Liver (tissue), 7 donors: ENCODE measurements at regions not wholly inside any gene's neighbourhood (a gene's known extent, or its start where the extent isn't known, plus 50 kb on each side); places are given as distances from the start of the nearest gene placed in this dataset.

Source experiments
- DNase-seq: peaks from one replicate; pipeline ENCODE4 v3.0.0-alpha.2; 2017; ENCODE audit warnings: low spot score
- H3K27ac ChIP-seq, 2 donors: one replicate each; pipeline ENCODE4 v1.7.0; 2013; ENCODE audit warnings: inconsistent platforms in 2 of 2, low read length in 2 of 2, control low read depth in 1 of 2, low read depth in 1 of 2, mild to moderate bottlenecking in 1 of 2
- H3K27me3 ChIP-seq, 4 donors: one replicate each; pipeline versions ENCODE4 v1.6.1 to v1.7.0; 2013; ENCODE audit warnings: low read length in 3 of 4, inconsistent platforms in 1 of 4, mild to moderate bottlenecking in 1 of 4, moderate library complexity in 1 of 4; ENCODE audit not compliant: control insufficient read depth in 4 of 4, insufficient read depth in 4 of 4
- H3K36me3 ChIP-seq, 4 donors: one replicate each; pipeline versions ENCODE4 v1.6.1 to v1.7.0; 2013; ENCODE audit warnings: low read length in 3 of 4, mild to moderate bottlenecking in 3 of 4, low read depth in 1 of 4, moderate library complexity in 1 of 4; ENCODE audit not compliant: control insufficient read depth in 4 of 4, insufficient read depth in 3 of 4
- H3K4me1 ChIP-seq, 4 donors: one replicate each; pipeline versions ENCODE4 v1.6.1 to v1.7.0; 2013; ENCODE audit warnings: low read length in 3 of 4, mild to moderate bottlenecking in 3 of 4, moderate library complexity in 1 of 4; ENCODE audit not compliant: control insufficient read depth in 4 of 4, insufficient read depth in 4 of 4
- H3K4me3 ChIP-seq, 3 donors: one replicate each; pipeline versions ENCODE4 v1.6.1 to v1.7.0; 2013; ENCODE audit warnings: low read length in 3 of 3, control low read depth in 1 of 3, low read depth in 1 of 3, mild to moderate bottlenecking in 1 of 3
- H3K9ac ChIP-seq, 2 donors: one replicate each; pipeline ENCODE4 v1.7.0; 2013; ENCODE audit warnings: low read length in 2 of 2, mild to moderate bottlenecking in 2 of 2, moderate library complexity in 2 of 2, control low read depth in 1 of 2, low read depth in 1 of 2
- H3K9me3 ChIP-seq, 4 donors: one replicate each; pipeline versions ENCODE4 v1.6.1 to v1.7.0; 2013; ENCODE audit warnings: low read length in 3 of 4; ENCODE audit not compliant: control insufficient read depth in 4 of 4
- EGR1 ChIP-seq, 2 donors: IDR thresholded peaks; 2 replicates each; pipeline ENCODE4 v1.6.1; 2016 to 2018; ENCODE audit warnings: antibody characterized with exemption in 2 of 2, low read depth in 2 of 2
- FOXA2 ChIP-seq: IDR thresholded peaks from 2 replicates; pipeline ENCODE4 v1.6.1; 2016; ENCODE audit warnings: antibody characterized with exemption
- NR2F2 ChIP-seq: IDR thresholded peaks from 2 replicates; pipeline ENCODE4 v1.6.1; 2016; ENCODE audit warnings: antibody characterized with exemption
- RXRA ChIP-seq, 2 donors: IDR thresholded peaks; 2 replicates each; pipeline ENCODE4 v1.6.1; 2017 to 2018; ENCODE audit warnings: antibody characterized with exemption in 2 of 2, mild to moderate bottlenecking in 1 of 2
- SP1 ChIP-seq: IDR thresholded peaks from 2 replicates; pipeline ENCODE4 v1.6.1; 2018; ENCODE audit warnings: antibody characterized with exemption, mild to moderate bottlenecking
- TAF1 ChIP-seq: conservative IDR thresholded peaks from 2 replicates; pipeline ENCODE4 v1.6.1; 2016; ENCODE audit warnings: antibody characterized with exemption, mild to moderate bottlenecking
- WGBS: extraction: QIAGEN DNeasy Blood & Tissue Kit; methylation state at CpG from one replicate; pipeline ENCODE4 v1.1.7; 2013; 5-methylcytosine and 5-hydroxymethylcytosine counted together
- TF ChIP-seq, protein P1 (sequence below): IDR thresholded peaks from 2 replicates; pipeline ENCODE4 v1.6.1; 2016; ENCODE audit warnings: antibody characterized with exemption, mild to moderate bottlenecking
- TF ChIP-seq, protein P2 (sequence below): IDR thresholded peaks from 2 replicates; pipeline ENCODE4 v1.6.1; 2016; ENCODE audit warnings: antibody characterized with exemption
- TF ChIP-seq, protein P3 (sequence below): IDR thresholded peaks from 2 replicates; pipeline ENCODE4 v1.6.1; 2016; ENCODE audit warnings: antibody characterized with exemption
- donor health status: healthy.
- donor health status: healthy.
- donor health status: healthy.
- donor health status: healthy.

DNA sequence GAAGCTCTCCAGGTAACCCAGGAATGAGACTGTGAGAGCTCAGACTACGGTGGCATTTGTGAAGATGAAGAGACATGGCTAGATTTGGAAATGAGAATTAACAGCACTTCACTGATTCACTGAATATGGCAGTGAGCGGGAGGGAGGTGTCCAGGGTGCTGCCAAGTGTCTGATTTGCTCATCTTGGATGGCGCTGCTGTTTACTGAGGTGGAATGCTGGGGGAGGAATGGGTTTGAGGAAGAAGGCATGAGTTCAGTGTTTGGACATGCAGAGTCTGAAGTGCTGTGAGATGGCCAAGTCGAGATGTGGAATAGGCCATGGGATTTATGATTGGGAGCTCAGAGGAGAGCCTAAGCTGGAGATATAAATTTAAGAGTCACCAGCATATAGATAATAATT, 437.1 kb upstream of the NPVF start:
- peaks cover 0 to 13% (median 2%) of the 10 kb centered on the region in 4 donors for H3K27me3 ChIP-seq
- H3K27ac ChIP-seq, result no peak overlapping the region
- no peaks in the 10 kb centered on the region for H3K4me1 ChIP-seq
- H3K4me3 ChIP-seq, result no peak overlapping the region
- no peak for DNase-seq
- WGBS, result 81% methylated on average over 4 of the region's 4 CpGs
- H3K9me3 ChIP-seq, result no peaks in the 10 kb centered on the region
- no peaks in the 10 kb centered on the region for H3K36me3 ChIP-seq
- H3K9ac ChIP-seq, result no peak overlapping the region
- TF ChIP-seq EGR1 (IDR thresholded peaks at IDR 0.05; ENCODE audit: low read depth in 2 of 2) (no peak), RXRA (IDR thresholded peaks at IDR 0.05) (no peak)
- TF ChIP-seq, protein P1, sequence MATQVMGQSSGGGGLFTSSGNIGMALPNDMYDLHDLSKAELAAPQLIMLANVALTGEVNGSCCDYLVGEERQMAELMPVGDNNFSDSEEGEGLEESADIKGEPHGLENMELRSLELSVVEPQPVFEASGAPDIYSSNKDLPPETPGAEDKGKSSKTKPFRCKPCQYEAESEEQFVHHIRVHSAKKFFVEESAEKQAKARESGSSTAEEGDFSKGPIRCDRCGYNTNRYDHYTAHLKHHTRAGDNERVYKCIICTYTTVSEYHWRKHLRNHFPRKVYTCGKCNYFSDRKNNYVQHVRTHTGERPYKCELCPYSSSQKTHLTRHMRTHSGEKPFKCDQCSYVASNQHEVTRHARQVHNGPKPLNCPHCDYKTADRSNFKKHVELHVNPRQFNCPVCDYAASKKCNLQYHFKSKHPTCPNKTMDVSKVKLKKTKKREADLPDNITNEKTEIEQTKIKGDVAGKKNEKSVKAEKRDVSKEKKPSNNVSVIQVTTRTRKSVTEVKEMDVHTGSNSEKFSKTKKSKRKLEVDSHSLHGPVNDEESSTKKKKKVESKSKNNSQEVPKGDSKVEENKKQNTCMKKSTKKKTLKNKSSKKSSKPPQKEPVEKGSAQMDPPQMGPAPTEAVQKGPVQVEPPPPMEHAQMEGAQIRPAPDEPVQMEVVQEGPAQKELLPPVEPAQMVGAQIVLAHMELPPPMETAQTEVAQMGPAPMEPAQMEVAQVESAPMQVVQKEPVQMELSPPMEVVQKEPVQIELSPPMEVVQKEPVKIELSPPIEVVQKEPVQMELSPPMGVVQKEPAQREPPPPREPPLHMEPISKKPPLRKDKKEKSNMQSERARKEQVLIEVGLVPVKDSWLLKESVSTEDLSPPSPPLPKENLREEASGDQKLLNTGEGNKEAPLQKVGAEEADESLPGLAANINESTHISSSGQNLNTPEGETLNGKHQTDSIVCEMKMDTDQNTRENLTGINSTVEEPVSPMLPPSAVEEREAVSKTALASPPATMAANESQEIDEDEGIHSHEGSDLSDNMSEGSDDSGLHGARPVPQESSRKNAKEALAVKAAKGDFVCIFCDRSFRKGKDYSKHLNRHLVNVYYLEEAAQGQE, result no peak

DNA sequence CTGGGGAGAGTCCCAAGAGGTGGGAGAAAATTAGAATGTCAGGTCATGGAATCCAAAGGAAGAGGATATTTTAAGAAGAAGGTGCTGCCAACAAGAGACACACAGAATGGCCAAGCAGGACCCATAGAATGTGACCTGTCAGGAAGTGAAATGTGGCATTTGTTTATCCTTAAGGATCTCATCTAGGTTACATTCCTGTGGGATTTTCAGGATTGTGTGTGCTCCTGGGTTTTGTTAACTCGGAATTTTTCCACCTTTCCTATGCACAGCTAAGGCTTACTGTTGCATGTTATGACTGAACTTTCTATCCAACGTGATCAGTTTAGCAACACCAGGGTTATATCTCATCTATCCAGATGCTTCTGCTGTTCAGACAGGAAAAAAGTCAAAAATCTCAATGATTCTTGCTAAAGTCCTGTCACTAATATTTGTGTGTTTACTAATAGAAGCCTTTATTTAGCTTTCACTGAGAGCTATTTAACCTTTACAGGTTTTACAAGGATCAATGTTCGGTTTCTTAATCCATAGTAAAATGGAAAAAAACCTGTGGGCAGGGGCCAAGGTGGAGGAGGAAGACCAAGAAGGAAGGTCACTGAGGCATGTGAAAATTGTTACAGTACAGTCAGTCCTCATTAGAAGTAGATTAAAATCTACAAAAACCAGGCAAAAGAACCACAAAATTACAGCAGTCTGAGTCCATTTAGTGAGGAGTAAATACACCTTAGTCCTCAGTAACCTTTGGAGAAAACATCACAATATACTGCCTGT, 437.8 kb upstream of the NPVF start:
- Histone ChIP-seq H3K9me3 (no peaks in the 10 kb centered on the region), H3K27ac (no peak overlapping the region), H3K27me3 (peaks cover 0 to 15% (median 3%) of the 10 kb centered on the region in 4 donors), H3K36me3 (no peaks in the 10 kb centered on the region), H3K4me1 (no peaks in the 10 kb centered on the region), H3K4me3 (no peak overlapping the region), H3K9ac (no peak overlapping the region)
- no peak for TF ChIP-seq NR2F2
- no peak for TF ChIP-seq TAF1
- WGBS, result 73% methylated on average over 3 of the region's 3 CpGs
- no peak for DNase-seq

DNA sequence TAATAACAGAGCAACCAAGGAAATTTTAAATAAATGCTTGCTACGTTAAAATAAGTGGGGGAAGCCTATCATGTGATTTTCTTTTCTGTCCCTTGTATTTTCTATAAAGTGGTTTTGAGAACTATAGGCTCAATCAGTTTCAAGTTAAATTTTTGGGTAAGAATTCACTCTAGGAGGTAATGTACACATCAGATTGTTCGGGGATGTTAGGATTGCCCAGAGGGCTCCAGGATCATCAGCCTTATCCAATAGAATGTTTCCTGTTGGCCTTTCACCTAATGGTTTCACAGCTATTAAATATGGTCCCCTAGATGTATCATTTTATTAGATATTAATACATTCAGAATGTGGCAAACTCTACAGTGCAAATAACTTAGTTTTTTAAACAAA, 438.4 kb upstream of the NPVF start:
- no peaks in the 10 kb centered on the region for H3K4me1 ChIP-seq

More for the DNA sequence above, 438.4 kb upstream of the NPVF start:
- no peak overlapping the region for H3K27ac ChIP-seq
- H3K36me3 ChIP-seq, result no peaks in the 10 kb centered on the region
- DNase-seq, result no peak
- H3K9me3 ChIP-seq, result no peaks in the 10 kb centered on the region
- peaks cover 0 to 16% (median 3%) of the 10 kb centered on the region in 4 donors for H3K27me3 ChIP-seq
- H3K4me3 ChIP-seq, result no peak overlapping the region
- no peak for TF ChIP-seq NR2F2
- TF ChIP-seq, protein P2, sequence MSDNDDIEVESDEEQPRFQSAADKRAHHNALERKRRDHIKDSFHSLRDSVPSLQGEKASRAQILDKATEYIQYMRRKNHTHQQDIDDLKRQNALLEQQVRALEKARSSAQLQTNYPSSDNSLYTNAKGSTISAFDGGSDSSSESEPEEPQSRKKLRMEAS, result no peak
- no peak for TF ChIP-seq SP1
- TF ChIP-seq, protein P3, sequence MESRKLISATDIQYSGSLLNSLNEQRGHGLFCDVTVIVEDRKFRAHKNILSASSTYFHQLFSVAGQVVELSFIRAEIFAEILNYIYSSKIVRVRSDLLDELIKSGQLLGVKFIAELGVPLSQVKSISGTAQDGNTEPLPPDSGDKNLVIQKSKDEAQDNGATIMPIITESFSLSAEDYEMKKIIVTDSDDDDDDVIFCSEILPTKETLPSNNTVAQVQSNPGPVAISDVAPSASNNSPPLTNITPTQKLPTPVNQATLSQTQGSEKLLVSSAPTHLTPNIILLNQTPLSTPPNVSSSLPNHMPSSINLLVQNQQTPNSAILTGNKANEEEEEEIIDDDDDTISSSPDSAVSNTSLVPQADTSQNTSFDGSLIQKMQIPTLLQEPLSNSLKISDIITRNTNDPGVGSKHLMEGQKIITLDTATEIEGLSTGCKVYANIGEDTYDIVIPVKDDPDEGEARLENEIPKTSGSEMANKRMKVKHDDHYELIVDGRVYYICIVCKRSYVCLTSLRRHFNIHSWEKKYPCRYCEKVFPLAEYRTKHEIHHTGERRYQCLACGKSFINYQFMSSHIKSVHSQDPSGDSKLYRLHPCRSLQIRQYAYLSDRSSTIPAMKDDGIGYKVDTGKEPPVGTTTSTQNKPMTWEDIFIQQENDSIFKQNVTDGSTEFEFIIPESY, result no peak
- TF ChIP-seq FOXA2, result no peak
- no peak for TF ChIP-seq RXRA (IDR thresholded peaks at IDR 0.05)
- H3K9ac ChIP-seq, result no peak overlapping the region
- 66% methylated on average over 2 of the region's 2 CpGs for WGBS
